GM12878 (cell line): ENCODE measurements at regions not wholly inside any gene's neighbourhood (a gene's known extent, or its start where the extent isn't known, plus 50 kb on each side); places are given as distances from the start of the nearest gene placed in this dataset.

Experiments
- ATAC-seq: fragments of 200-7000 bp; cut with Tn5 transposase; 3 replicates; pipeline ENCODE4 v1.9.1; 2020; ENCODE audit warnings: mild to moderate bottlenecking, moderate library complexity
- BruUV-seq: library from RNA; stranded (reverse); fragments of 400-500 nt; replicated peaks from 2 replicates; lab custom pipeline; 2021; lab: Mats Ljungman, UMichigan
- CTCF ChIA-PET: fragments of 300-600 bp; sonication (Branson Sonifier 250); formaldehyde crosslinking; extraction: SDS; loops from one replicate; lab custom pipeline; 2021; ENCODE audit warnings: inconsistent platforms; lab: Yijun Ruan, JAX
- POLR2A ChIA-PET: fragments of 350-600 bp; formaldehyde crosslinking; extraction: SDS; loops from one replicate; lab custom pipeline; 2021; ENCODE audit warnings: inconsistent platforms; lab: Charles Lee
- RAD21 ChIA-PET: fragments of 300-600 bp; sonication (Branson Sonifier 250); formaldehyde crosslinking; loops from one replicate; lab custom pipeline; 2023; ENCODE audit warnings: antibody characterized with exemption; ENCODE audit not compliant: unreplicated experiment; lab: Charles Lee
- SMC1A ChIA-PET: fragments of 300-600 bp; sonication (Branson Sonifier 250); formaldehyde crosslinking; loops from one replicate; lab custom pipeline; 2023; ENCODE audit not compliant: unreplicated experiment, uncharacterized antibody; lab: Charles Lee
- DNase-seq: peaks from one replicate; pipeline ENCODE4 v3.0.0-alpha.2; 2011; ENCODE audit warnings: low read depth, low spot score
- FAIRE-seq: peaks from 3 replicates; lab custom pipeline; 2011; peaks lifted over from hg19 to GRCh38; lab: Jason Lieb, UNC
- H2AFZ ChIP-seq: 2 replicates; pipeline ENCODE4 v1.6.0; 2011; ENCODE audit warnings: low read depth, low read length, control low read depth; ENCODE audit not compliant: control insufficient read depth
- H3K27ac ChIP-seq: 2 replicates; pipeline ENCODE4 v1.5.1; 2011; ENCODE audit warnings: control low read depth; ENCODE audit not compliant: control insufficient read depth, insufficient read depth
- H3K27me3 ChIP-seq, 2 experiments: replicated peaks in 1 of 2; 2 replicates each; pipeline versions ENCODE4 v1.6.0 to v1.6.1; 2011; ENCODE audit warnings: low read length in 1 of 2; ENCODE audit not compliant: control insufficient read depth in 2 of 2, insufficient read depth in 2 of 2
- H3K36me3 ChIP-seq, 2 experiments: 2 replicates each; pipeline ENCODE4 v1.5.1; 2011; ENCODE audit warnings: low read length in 1 of 2; ENCODE audit not compliant: control insufficient read depth in 2 of 2, insufficient read depth in 2 of 2
- H3K4me1 ChIP-seq: 2 replicates; pipeline ENCODE4 v1.6.1; 2011; ENCODE audit warnings: mild to moderate bottlenecking, low read length, moderate library complexity, mixed read lengths; ENCODE audit not compliant: control insufficient read depth, insufficient read depth
- H3K4me2 ChIP-seq: 2 replicates; pipeline ENCODE4 v1.6.0; 2011; ENCODE audit warnings: control low read depth; ENCODE audit not compliant: control insufficient read depth, insufficient read depth
- H3K4me3 ChIP-seq: fragments of 200-600 bp; sonication (generic); 2 replicates; pipeline ENCODE4 v1.5.1; 2016
- H3K79me2 ChIP-seq: 2 replicates; pipeline ENCODE4 v1.6.0; 2011; ENCODE audit warnings: low read length; ENCODE audit not compliant: control insufficient read depth, insufficient read depth
- H3K9ac ChIP-seq: 2 replicates; pipeline ENCODE4 v1.8.0; 2011; ENCODE audit warnings: low read length, control low read depth, mixed read lengths; ENCODE audit not compliant: control insufficient read depth, insufficient read depth
- H3K9me3 ChIP-seq: replicated peaks from 3 replicates; pipeline ENCODE4 v1.5.1; 2011; ENCODE audit warnings: mild to moderate bottlenecking, low read length; ENCODE audit not compliant: control insufficient read depth, insufficient read depth
- H4K20me1 ChIP-seq: 2 replicates; pipeline ENCODE4 v1.6.0; 2011; ENCODE audit not compliant: control insufficient read depth, insufficient read depth
- ATF3 ChIP-seq: IDR thresholded peaks from 2 replicates; pipeline ENCODE4 v1.6.1; 2011; ENCODE audit warnings: low read depth, mild to moderate bottlenecking, low read length, moderate library complexity, borderline replicate concordance; ENCODE audit errors: extremely low read depth
- CHD4 ChIP-seq: fragments of 200-600 bp; sonication (generic); IDR thresholded peaks from 2 replicates; pipeline ENCODE4 v1.6.1; 2016; ENCODE audit warnings: mild to moderate bottlenecking
- E4F1 ChIP-seq: fragments of 450-650 bp; IDR thresholded peaks from 2 replicates; pipeline ENCODE4 v1.6.1; 2018; ENCODE audit warnings: borderline replicate concordance, mild to moderate bottlenecking; ENCODE audit not compliant: partially characterized antibody
- ETV6 ChIP-seq, 2 experiments: fragments of 450-650 bp in 1 of 2; IDR thresholded peaks in 1 of 2; conservative IDR thresholded peaks in 1 of 2; 2 replicates each; pipeline ENCODE4 v1.6.1; 2014; ENCODE audit warnings: antibody characterized with exemption in 1 of 2, borderline replicate concordance in 1 of 2, low read depth in 1 of 2, mild to moderate bottlenecking in 1 of 2, moderate library complexity in 1 of 2
- KAT2A ChIP-seq: conservative IDR thresholded peaks from 2 replicates; pipeline ENCODE4 v1.6.1; 2011; ENCODE audit warnings: low read depth, low read length; ENCODE audit not compliant: control insufficient read depth
- MYB ChIP-seq: fragments of 150-350 bp; IDR thresholded peaks from 2 replicates; pipeline ENCODE4 v1.6.1; 2014; ENCODE audit warnings: mild to moderate bottlenecking, low read depth, low read length, borderline replicate concordance
- NFYA ChIP-seq: IDR thresholded peaks from 2 replicates; pipeline ENCODE4 v1.6.1; 2011; ENCODE audit warnings: low read depth, mild to moderate bottlenecking, low read length, improper control_type of control experiment, borderline replicate concordance
- NRF1 ChIP-seq: conservative IDR thresholded peaks from 2 replicates; pipeline ENCODE4 v1.6.1; 2011; ENCODE audit warnings: mild to moderate bottlenecking, low read depth, low read length, improper control_type of control experiment
- PAX5 ChIP-seq: IDR thresholded peaks from 2 replicates; pipeline ENCODE4 v1.6.1; 2011; ENCODE audit warnings: low read depth, low read length, borderline replicate concordance
- PAX8 ChIP-seq: fragments of 450-650 bp; IDR thresholded peaks from 2 replicates; pipeline ENCODE4 v1.6.1; 2017; ENCODE audit warnings: mild to moderate bottlenecking, moderate library complexity
- RB1 ChIP-seq: fragments of 450-650 bp; formaldehyde crosslinking; IDR thresholded peaks from 2 replicates; pipeline ENCODE4 v1.6.1; 2017; ENCODE audit warnings: mild to moderate bottlenecking, borderline replicate concordance
- SREBF1 ChIP-seq: IDR thresholded peaks from 2 replicates; pipeline ENCODE4 v1.6.1; 2012; ENCODE audit warnings: mild to moderate bottlenecking, low read length
- WRNIP1 ChIP-seq: IDR thresholded peaks from 2 replicates; pipeline ENCODE4 v1.6.1; 2011; ENCODE audit warnings: low read depth, low read length, improper control_type of control experiment, borderline replicate concordance
- ZBTB40 ChIP-seq: fragments of 450-650 bp; IDR thresholded peaks from 2 replicates; pipeline ENCODE4 v1.6.1; 2016; ENCODE audit warnings: mild to moderate bottlenecking, moderate library complexity, borderline replicate concordance
- ZNF622 ChIP-seq: fragments of 450-650 bp; IDR thresholded peaks from 2 replicates; pipeline ENCODE4 v1.6.1; 2017; ENCODE audit warnings: mild to moderate bottlenecking, inconsistent platforms
- WGBS: methylation state at CpG from one replicate; pipeline ENCODE4 v1.1.6; 2016; ENCODE audit warnings: low lambda C conversion rate; ENCODE audit not compliant: insufficient replicate concordance, insufficient coverage; ENCODE audit errors: missing lambda C conversion rate; 5-methylcytosine and 5-hydroxymethylcytosine counted together
- in situ Hi-C: fragments of 300-500 bp; cut with MboI; formaldehyde crosslinking; loops from 9 replicates; pipeline ENCODE4 v1.14.3; 2018; ENCODE audit warnings: mixed read lengths
- intact Hi-C: fragments of 100-400 bp; cut with micrococcal nuclease; formaldehyde crosslinking; loops from one replicate; pipeline ENCODE4 v1.14.2; 2022; ENCODE audit not compliant: unreplicated experiment

- ATAC-seq (no peak), FAIRE-seq (no peak), DNase-seq (no peak)
- ChIA-PET CTCF (no interaction called here), RAD21 (no interaction called here), SMC1A (no interaction called here), POLR2A (no interaction called here)
- Histone ChIP-seq H2AFZ (no peak overlapping the region), H3K27ac (no peak overlapping the region), H3K36me3 (no peaks in the 10 kb centered on the region), H3K4me3 (no peak overlapping the region), H3K79me2 (no peaks in the 10 kb centered on the region), H3K9ac (no peak overlapping the region), H3K27me3 (no peaks in the 10 kb centered on the region; a peak in 1 of 4 replicates), H3K4me1 (no peaks in the 10 kb centered on the region), H4K20me1 (no peaks in the 10 kb centered on the region), H3K4me2 (no peak overlapping the region), H3K9me3 (no peaks in the 10 kb centered on the region)
- intact Hi-C loops, result no loop called here
- BruUV-seq, result no TSS peak
- 56% methylated on average over 18 of the region's 61 CpGs for WGBS
- in situ Hi-C loops, result no loop called here
- TF ChIP-seq ETV6 (conservative IDR thresholded peaks at IDR 0.05 in 1 of 2, IDR thresholded peaks at IDR 0.05 in 1 of 2; ENCODE audit: borderline replicate concordance in 1 of 2, low read depth in 1 of 2) (no peak), E4F1 (no peak), NRF1 (no peak), ATF3 (no peak), PAX8 (no peak), KAT2A (no peak), ZNF622 (no peak), PAX5 (no peak), NFYA (no peak), WRNIP1 (no peak), SREBF1 (no peak), CHD4 (no peak), MYB (no peak), ZBTB40 (no peak), RB1 (no peak)
Measured at GRCh38 chr6:165804331-165805066, 141.5 kb upstream of the PDE10A start.
